Thyroid gland (tissue), 4 donors: ENCODE measurements at regions not wholly inside any gene's neighbourhood (a gene's known extent, or its start where the extent isn't known, plus 50 kb on each side); places are given as distances from the start of the nearest gene placed in this dataset.

Experiments
- DNase-seq, 2 donors: peaks; one replicate each; pipeline ENCODE4 v3.0.0-alpha.2; 2019
- H3K27ac ChIP-seq, 3 donors: fragments of 200-600 bp; sonication (generic); 1 replicate in 2 of 3; 2 replicates in 1 of 3; pipeline ENCODE4 v1.5.1; 2016 to 2019; ENCODE audit warnings: mild to moderate bottlenecking in 1 of 3, moderate library complexity in 1 of 3
- H3K27me3 ChIP-seq: fragments of 200-600 bp; sonication (generic); one replicate; pipeline ENCODE4 v1.5.1; 2019
- H3K36me3 ChIP-seq, 2 donors: fragments of 200-600 bp; sonication (generic); one replicate each; pipeline ENCODE4 v1.5.1; 2016 to 2019
- H3K4me1 ChIP-seq, 2 donors: fragments of 200-600 bp; sonication (generic); one replicate each; pipeline ENCODE4 v1.5.1; 2017 to 2019
- H3K4me3 ChIP-seq, 3 donors: fragments of 200-600 bp; sonication (generic); replicated peaks in 1 of 3; 1 replicate in 2 of 3; 2 replicates in 1 of 3; pipeline ENCODE4 v1.5.1; 2016; ENCODE audit warnings: mild to moderate bottlenecking in 1 of 3
- H3K9me3 ChIP-seq: fragments of 200-600 bp; sonication (generic); one replicate; pipeline ENCODE4 v1.5.1; 2017
- CTCF ChIP-seq, 6 experiments: fragments of 200-600 bp in 3 of 6; fragments of 450-650 bp in 3 of 6; sonication (generic) in 3 of 6; IDR thresholded peaks; one replicate each; pipeline ENCODE4 v1.5.1; 2016 to 2019; ENCODE audit warnings: antibody characterized with exemption in 6 of 6, mild to moderate bottlenecking in 2 of 6, inconsistent platforms in 1 of 6, moderate library complexity in 1 of 6
- POLR2A ChIP-seq, 2 donors: fragments of 450-650 bp; IDR thresholded peaks; one replicate each; pipeline ENCODE4 v1.6.1; 2017; ENCODE audit warnings: antibody characterized with exemption in 2 of 2, mild to moderate bottlenecking in 2 of 2, moderate library complexity in 1 of 2
- WGBS, 2 donors: methylation state at CpG; one replicate each; pipeline ENCODE4 v1.1.5; 2017; 5-methylcytosine and 5-hydroxymethylcytosine counted together
- intact Hi-C: fragments of 100-400 bp; cut with DNase I; formaldehyde crosslinking; loops from one replicate; pipeline ENCODE4 v1.15.1; 2023

GRCh38 chr20:40894237-40894630, 134.4 kb upstream of the TOP1 start:
- Histone ChIP-seq H3K27ac (no peak overlapping the region), H3K4me1 (no peaks in the 10 kb centered on the region), H3K27me3 (no peaks in the 10 kb centered on the region), H3K4me3 (no peak overlapping the region), H3K36me3 (no peaks in the 10 kb centered on the region), H3K9me3 (no peaks in the 10 kb centered on the region)
- no peak for DNase-seq
- TF ChIP-seq POLR2A (IDR thresholded peaks at IDR 0.05) (no peak), CTCF (IDR thresholded peaks at IDR 0.05) (no peak)
- 86 to 100% methylated on average over 1 of the region's 1 CpG for WGBS, 2 donors
- intact Hi-C loops, result no loop called here

- Histone ChIP-seq H3K4me3 (no peak overlapping the region), H3K4me1 (no peaks in the 10 kb centered on the region), H3K27me3 (no peaks in the 10 kb centered on the region), H3K9me3 (no peaks in the 10 kb centered on the region), H3K27ac (no peak overlapping the region), H3K36me3 (no peaks in the 10 kb centered on the region)
- DNase-seq, result no peak
- intact Hi-C loops, result no loop called here
- 60 to 63% methylated on average over 3 of the region's 3 CpGs for WGBS, 2 donors
- TF ChIP-seq POLR2A (IDR thresholded peaks at IDR 0.05) (no peak), CTCF (IDR thresholded peaks at IDR 0.05) (no peak)
Measured at GRCh38 chr20:40895182-40895581, 133.4 kb upstream of the TOP1 start.

- DNase-seq, result no peak
- H3K27me3 ChIP-seq, result no peaks in the 10 kb centered on the region
- intact Hi-C loops, result no loop called here
- TF ChIP-seq CTCF (IDR thresholded peaks at IDR 0.05), result no peak
- no peak for TF ChIP-seq POLR2A (IDR thresholded peaks at IDR 0.05)
- no peak overlapping the region for H3K4me3 ChIP-seq
- no peak overlapping the region for H3K27ac ChIP-seq
- H3K4me1 ChIP-seq, result no peaks in the 10 kb centered on the region
- H3K36me3 ChIP-seq, result no peaks in the 10 kb centered on the region
- no peaks in the 10 kb centered on the region for H3K9me3 ChIP-seq
- 71 to 79% methylated on average over 10 of the region's 10 CpGs for WGBS, 2 donors
Measured at GRCh38 chr20:40896814-40897700, 131.6 kb upstream of the TOP1 start.

GRCh38 chr20:40899344-40899743, 129.3 kb upstream of the TOP1 start:
- H3K9me3 ChIP-seq, result no peaks in the 10 kb centered on the region
- H3K4me3 ChIP-seq, result no peak overlapping the region
- no peak for DNase-seq
- no peaks in the 10 kb centered on the region for H3K36me3 ChIP-seq
- intact Hi-C loops, result no loop called here
- H3K27ac ChIP-seq, result no peak overlapping the region
- no peaks in the 10 kb centered on the region for H3K27me3 ChIP-seq
- H3K4me1 ChIP-seq, result no peaks in the 10 kb centered on the region
- 54 to 63% methylated on average over 2 of the region's 2 CpGs for WGBS, 2 donors
- TF ChIP-seq CTCF (IDR thresholded peaks at IDR 0.05) (no peak), POLR2A (IDR thresholded peaks at IDR 0.05) (no peak)

- Histone ChIP-seq H3K4me1 (no peaks in the 10 kb centered on the region), H3K36me3 (no peaks in the 10 kb centered on the region), H3K4me3 (no peak overlapping the region), H3K27ac (no peak overlapping the region), H3K9me3 (no peaks in the 10 kb centered on the region), H3K27me3 (no peaks in the 10 kb centered on the region)
- TF ChIP-seq POLR2A (IDR thresholded peaks at IDR 0.05) (no peak), CTCF (IDR thresholded peaks at IDR 0.05) (no peak)
- 88 to 89% methylated on average over 2 of the region's 2 CpGs for WGBS, 2 donors
- intact Hi-C loops, result no loop called here
- DNase-seq, result no peak
Measured at GRCh38 chr20:40900666-40901215, 127.9 kb upstream of the TOP1 start.
